OCI-LY3 (cell line): ENCODE measurements at regions not wholly inside any gene's neighbourhood (a gene's known extent, or its start where the extent isn't known, plus 50 kb on each side); places are given as distances from the start of the nearest gene placed in this dataset.

Experiments
- EZH2phosphoT487 ChIP-seq: fragments of 200-600 bp; shearing (Covaris generic); IDR thresholded peaks from 2 replicates; pipeline ENCODE4 v1.6.1; 2018; ENCODE audit warnings: antibody characterized with exemption, mixed run types, low read depth
- TF ChIP-seq, protein P1 (sequence below): fragments of 200-600, 300-600 bp; sonication (generic); IDR thresholded peaks from 2 replicates; pipeline ENCODE4 v1.5.1; 2014; ENCODE audit warnings: antibody characterized with exemption, low read length, low read depth

DNA sequence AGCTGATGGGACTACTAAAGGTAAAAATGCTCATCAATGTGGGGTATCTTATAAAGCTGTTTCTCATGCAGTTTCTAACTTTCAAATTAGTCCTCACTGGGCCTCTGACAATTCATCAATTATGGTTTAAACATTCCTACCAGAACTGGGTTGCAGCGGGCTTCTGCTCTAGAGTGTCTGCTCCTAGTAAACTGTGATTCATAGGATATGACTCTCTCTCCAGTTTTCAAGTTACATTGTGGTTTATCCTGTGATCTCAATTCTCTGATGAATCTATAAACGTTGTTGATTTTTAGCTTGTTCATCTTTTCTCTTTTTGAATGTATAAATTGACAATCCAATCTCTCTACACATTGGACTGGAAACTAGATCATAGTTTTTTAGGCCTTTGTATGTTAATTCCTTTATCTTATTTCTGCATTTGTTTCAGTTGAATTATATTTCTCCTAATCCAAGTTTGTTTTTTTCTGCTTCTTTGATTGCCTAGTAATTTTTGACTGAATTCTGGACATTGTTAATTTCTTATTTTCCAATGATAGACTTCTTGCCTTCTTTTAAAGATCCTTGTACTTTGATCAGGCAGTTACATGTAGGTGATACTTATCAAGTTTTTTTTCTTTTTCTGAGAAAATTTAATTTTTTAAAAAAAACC, 822.6 kb downstream of the TLE1 start:
- TF ChIP-seq, protein P1, sequence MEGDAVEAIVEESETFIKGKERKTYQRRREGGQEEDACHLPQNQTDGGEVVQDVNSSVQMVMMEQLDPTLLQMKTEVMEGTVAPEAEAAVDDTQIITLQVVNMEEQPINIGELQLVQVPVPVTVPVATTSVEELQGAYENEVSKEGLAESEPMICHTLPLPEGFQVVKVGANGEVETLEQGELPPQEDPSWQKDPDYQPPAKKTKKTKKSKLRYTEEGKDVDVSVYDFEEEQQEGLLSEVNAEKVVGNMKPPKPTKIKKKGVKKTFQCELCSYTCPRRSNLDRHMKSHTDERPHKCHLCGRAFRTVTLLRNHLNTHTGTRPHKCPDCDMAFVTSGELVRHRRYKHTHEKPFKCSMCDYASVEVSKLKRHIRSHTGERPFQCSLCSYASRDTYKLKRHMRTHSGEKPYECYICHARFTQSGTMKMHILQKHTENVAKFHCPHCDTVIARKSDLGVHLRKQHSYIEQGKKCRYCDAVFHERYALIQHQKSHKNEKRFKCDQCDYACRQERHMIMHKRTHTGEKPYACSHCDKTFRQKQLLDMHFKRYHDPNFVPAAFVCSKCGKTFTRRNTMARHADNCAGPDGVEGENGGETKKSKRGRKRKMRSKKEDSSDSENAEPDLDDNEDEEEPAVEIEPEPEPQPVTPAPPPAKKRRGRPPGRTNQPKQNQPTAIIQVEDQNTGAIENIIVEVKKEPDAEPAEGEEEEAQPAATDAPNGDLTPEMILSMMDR, result no peak
- TF ChIP-seq EZH2phosphoT487, result no peak
